ENCODE measurements at regions not wholly inside any gene's neighbourhood (a gene's known extent, or its start where the extent isn't known, plus 50 kb on each side); places are given as distances from the start of the nearest gene placed in this dataset.
"Not testable (repeated sequence)": the region's sequence is repeated elsewhere in the genome, so short reads cannot be mapped to it uniquely, and the experiment has no call there.

- Histone ChIP-seq H3K4me1 (no peaks in the 10 kb centered on the region), H3K9me3 (no peaks in the 10 kb centered on the region), H3K4me3 (no peak overlapping the region), H3K27ac (no peak overlapping the region), H3K36me3 (no peaks in the 10 kb centered on the region), H3K27me3 (no peaks in the 10 kb centered on the region)
- TF ChIP-seq CTCF (IDR thresholded peaks at IDR 0.05), result no peak
- DNase-seq (ENCODE audit: low spot score), result no peak
Measured at GRCh38 chr7:68865351-68866199, 732.7 kb upstream of the AUTS2 start.

- H3K4me1 ChIP-seq, result no peaks in the 10 kb centered on the region
- H3K27ac ChIP-seq, result no peak overlapping the region
- H3K4me3 ChIP-seq, result no peak overlapping the region
- no peak for DNase-seq (ENCODE audit: low spot score)
- no peaks in the 10 kb centered on the region for H3K36me3 ChIP-seq
- TF ChIP-seq CTCF (IDR thresholded peaks at IDR 0.05), result no peak
- H3K27me3 ChIP-seq, result no peaks in the 10 kb centered on the region
- no peaks in the 10 kb centered on the region for H3K9me3 ChIP-seq
Measured at GRCh38 chr7:68866200-68866570, 732.1 kb upstream of the AUTS2 start.

- not testable (repeated sequence) for H3K36me3 ChIP-seq; H3K27ac ChIP-seq; H3K4me1 ChIP-seq; H3K9me3 ChIP-seq; H3K27me3 ChIP-seq; DNase-seq (ENCODE audit: low spot score); H3K4me3 ChIP-seq
Measured at GRCh38 chr7:68866721-68867120, 731.6 kb upstream of the AUTS2 start.

DNA sequence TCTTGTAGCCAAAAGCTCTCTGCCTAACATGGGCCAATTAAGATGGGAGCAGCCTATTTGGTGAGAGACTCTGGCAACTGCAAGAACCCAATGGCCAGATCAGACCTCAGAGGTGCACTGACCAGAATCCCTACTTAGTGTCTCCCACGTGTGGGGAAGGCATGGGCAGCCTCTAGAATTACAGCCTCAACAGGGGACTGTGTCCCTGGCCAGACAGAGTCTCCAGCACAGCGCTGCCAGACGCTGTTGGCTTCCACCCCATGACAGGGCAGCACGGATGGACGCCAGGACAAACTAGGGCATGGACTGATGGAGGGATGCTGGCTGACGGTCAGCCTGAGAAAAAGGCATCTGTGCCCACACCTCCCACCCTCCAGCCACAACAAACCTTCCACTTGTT, 729.3 kb upstream of the AUTS2 start:
- H3K4me3 ChIP-seq, result no peak overlapping the region
- H3K9me3 ChIP-seq, result no peaks in the 10 kb centered on the region
- DNase-seq (ENCODE audit: low spot score), result no peak
- H3K36me3 ChIP-seq, result no peaks in the 10 kb centered on the region
- no peak for TF ChIP-seq CTCF (IDR thresholded peaks at IDR 0.05)
- no peaks in the 10 kb centered on the region for H3K27me3 ChIP-seq
- H3K27ac ChIP-seq, result no peak overlapping the region
- H3K4me1 ChIP-seq, result no peaks in the 10 kb centered on the region

- no peak overlapping the region for H3K27ac ChIP-seq
- no peaks in the 10 kb centered on the region for H3K9me3 ChIP-seq
- no peaks in the 10 kb centered on the region for H3K4me1 ChIP-seq
- no peaks in the 10 kb centered on the region for H3K27me3 ChIP-seq
- no peak for DNase-seq (ENCODE audit: low spot score)
- no peaks in the 10 kb centered on the region for H3K36me3 ChIP-seq
- H3K4me3 ChIP-seq, result no peak overlapping the region
- TF ChIP-seq CTCF (IDR thresholded peaks at IDR 0.05), result no peak
Measured at GRCh38 chr7:68873616-68874015, 724.7 kb upstream of the AUTS2 start.

DNA sequence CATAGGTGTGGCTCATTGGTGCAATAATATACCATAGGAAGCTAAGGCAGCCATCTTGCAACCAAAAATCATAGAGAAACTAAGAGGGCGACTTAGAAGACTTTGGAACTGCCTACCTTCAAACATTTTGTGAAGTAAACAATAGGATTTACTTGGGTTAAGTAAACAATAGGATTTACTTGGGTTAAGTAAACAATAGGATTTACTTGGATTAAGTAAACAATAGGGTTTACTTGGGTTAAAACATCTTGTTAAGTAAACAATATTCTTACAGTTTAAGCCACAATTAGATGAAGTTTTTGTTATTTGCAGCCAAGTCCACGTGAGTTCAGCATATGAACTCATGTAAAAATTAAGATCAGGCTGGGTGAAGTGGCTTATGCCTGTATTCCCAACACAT, 722.4 kb upstream of the AUTS2 start:
- no peak for DNase-seq (ENCODE audit: low spot score)
- Histone ChIP-seq H3K4me3 (no peak overlapping the region), H3K36me3 (no peaks in the 10 kb centered on the region), H3K9me3 (no peaks in the 10 kb centered on the region), H3K4me1 (no peaks in the 10 kb centered on the region), H3K27ac (no peak overlapping the region), H3K27me3 (no peaks in the 10 kb centered on the region)
- no peak for TF ChIP-seq CTCF (IDR thresholded peaks at IDR 0.05)

GRCh38 chr7:68887116-68887515, 711.2 kb upstream of the AUTS2 start:
- H3K36me3 ChIP-seq; H3K9me3 ChIP-seq; H3K4me1 ChIP-seq; H3K4me3 ChIP-seq; DNase-seq (ENCODE audit: low spot score); H3K27me3 ChIP-seq; H3K27ac ChIP-seq: not testable (repeated sequence)
